GM19035 (cell line): ENCODE measurements at regions not wholly inside any gene's neighbourhood (a gene's known extent, or its start where the extent isn't known, plus 50 kb on each side); places are given as distances from the start of the nearest gene placed in this dataset.

ENCODE experiments used
- ATAC-seq: cut with Tn5 transposase; IDR thresholded peaks from one replicate; pipeline ENCODE4 v1.9.1; 2021; ENCODE audit not compliant: unreplicated experiment

GRCh38 chr5:154107010-154107409, 68.2 kb downstream of the MFAP3 start:
- ATAC-seq: no peak

- no peak for ATAC-seq
Observed at GRCh38 chr5:154107756-154108155, 69.0 kb downstream of the MFAP3 start.

- ATAC-seq: no peak
Observed at GRCh38 chr5:154109416-154110106, 70.8 kb downstream of the MFAP3 start.

- ATAC-seq: no peak
Observed at GRCh38 chr5:154110107-154110453, 71.3 kb downstream of the MFAP3 start.

GRCh38 chr5:154110716-154111115, 71.9 kb downstream of the MFAP3 start:
- no peak for ATAC-seq

- ATAC-seq: no peak
Observed at GRCh38 chr5:154111214-154111613, 72.4 kb downstream of the MFAP3 start.

GRCh38 chr5:154112255-154112654, 73.5 kb downstream of the MFAP3 start:
- peak; percentile 48 for ATAC-seq

GRCh38 chr5:154115291-154115690, 75.2 kb upstream of the GALNT10 start:
- ATAC-seq: no peak

GRCh38 chr5:154117050-154117449, 73.5 kb upstream of the GALNT10 start:
- ATAC-seq: no peak

- ATAC-seq: no peak
Observed at GRCh38 chr5:154117930-154118329, 72.6 kb upstream of the GALNT10 start.

GRCh38 chr5:154118385-154118784, 72.1 kb upstream of the GALNT10 start:
- no peak for ATAC-seq

GRCh38 chr5:154118893-154119336, 71.6 kb upstream of the GALNT10 start:
- ATAC-seq: no peak

- ATAC-seq: no peak
Observed at GRCh38 chr5:154129013-154129412, 61.5 kb upstream of the GALNT10 start.

GRCh38 chr5:154129921-154130320, 60.6 kb upstream of the GALNT10 start:
- ATAC-seq: no peak

GRCh38 chr5:154131817-154132216, 58.7 kb upstream of the GALNT10 start:
- no peak for ATAC-seq

GRCh38 chr5:154132718-154133307, 57.7 kb upstream of the GALNT10 start:
- ATAC-seq: no peak

- ATAC-seq: no peak
Observed at GRCh38 chr5:154133591-154133990, 56.9 kb upstream of the GALNT10 start.

GRCh38 chr5:154134499-154134898, 56.0 kb upstream of the GALNT10 start:
- ATAC-seq: no peak

GRCh38 chr5:154135125-154135817, 55.3 kb upstream of the GALNT10 start:
- no peak for ATAC-seq

- ATAC-seq: no peak
Observed at GRCh38 chr5:154136141-154136540, 54.4 kb upstream of the GALNT10 start.

- no peak for ATAC-seq
Observed at GRCh38 chr5:154138701-154139100, 51.8 kb upstream of the GALNT10 start.

GRCh38 chr5:154140381-154140780, 50.2 kb upstream of the GALNT10 start:
- no peak for ATAC-seq
